Stimulated activated CD4-positive, alpha-beta T cell treated with anti-CD3 and anti-CD28 coated beads, TNF-alpha, amount 100 ng/mL, for 48 hours (primary cell): ENCODE measurements at regions not wholly inside any gene's neighbourhood (a gene's known extent, or its start where the extent isn't known, plus 50 kb on each side); places are given as distances from the start of the nearest gene placed in this dataset.
A peak's percentile ranks its signal among the peaks of the same experiment; 100 is the strongest.
"Not testable (repeated sequence)": the region's sequence is repeated elsewhere in the genome, so short reads cannot be mapped to it uniquely, and the experiment has no call there.

ENCODE experiments used
- DNase-seq, 3 donors: peaks; one replicate each; pipeline ENCODE4 v3.0.0-alpha.2; 2020; ENCODE audit warnings: low read depth in 3 of 3

DNA sequence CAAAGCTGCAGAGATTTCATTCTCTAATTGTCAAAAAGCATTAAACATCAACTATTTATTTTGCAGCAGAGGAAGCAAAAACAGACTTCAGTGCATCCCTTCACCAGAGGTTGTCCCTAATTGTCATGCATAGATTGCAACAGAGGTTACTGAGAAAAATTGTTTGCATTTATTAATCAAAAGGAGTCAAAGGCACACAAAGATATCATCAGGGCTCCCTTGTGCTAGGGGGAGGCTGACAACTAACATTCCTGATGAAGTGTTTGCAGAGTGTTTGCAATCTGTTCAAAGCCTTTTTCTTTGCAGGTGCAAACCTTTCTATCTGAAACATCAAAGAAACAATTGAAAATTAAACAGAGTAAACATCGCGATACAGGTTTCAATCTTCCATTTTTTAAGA lies 227.5 kb downstream of the TEX36 start:
- DNase-seq, result no peak

DNA sequence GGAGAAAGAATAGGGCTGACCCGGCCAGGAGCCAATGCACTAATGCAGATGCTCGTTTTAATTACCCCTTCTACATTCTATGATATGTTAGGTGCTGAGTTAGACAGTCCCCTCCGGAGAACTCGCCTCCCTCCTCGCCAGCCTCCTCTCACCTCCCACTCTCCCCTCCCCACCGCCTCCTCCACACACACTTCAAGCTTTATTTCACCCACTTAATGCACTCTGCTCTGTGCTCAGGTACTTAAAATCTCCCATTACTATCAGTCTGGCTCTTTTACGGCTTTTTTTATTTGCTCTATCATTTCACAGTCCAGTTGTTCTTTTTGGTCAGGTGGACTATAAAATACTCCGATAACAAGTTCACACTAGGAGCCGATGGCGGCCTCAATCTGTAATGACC lies 231.6 kb downstream of the TEX36 start:
- no peak for DNase-seq

DNA sequence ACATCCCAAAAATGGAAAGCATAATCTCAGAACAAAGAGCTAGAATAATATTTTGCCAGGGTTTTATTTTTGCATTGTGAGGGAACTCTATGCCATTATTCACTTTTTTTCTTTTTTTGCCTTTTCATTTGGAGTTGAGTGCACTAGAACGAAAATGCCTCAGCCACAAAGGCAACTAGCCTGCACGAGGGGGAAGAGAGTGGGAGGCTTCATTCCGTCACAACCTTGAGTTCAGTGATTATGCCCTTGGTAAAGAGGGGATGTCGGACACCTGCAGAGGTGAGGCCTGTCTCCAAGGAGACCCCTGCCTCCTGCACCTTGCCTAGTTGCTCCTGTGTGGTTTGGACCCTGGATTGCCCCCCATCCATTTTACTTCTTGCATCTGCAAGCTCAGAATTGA lies 232.7 kb downstream of the TEX36 start:
- DNase-seq, result no peak

DNA sequence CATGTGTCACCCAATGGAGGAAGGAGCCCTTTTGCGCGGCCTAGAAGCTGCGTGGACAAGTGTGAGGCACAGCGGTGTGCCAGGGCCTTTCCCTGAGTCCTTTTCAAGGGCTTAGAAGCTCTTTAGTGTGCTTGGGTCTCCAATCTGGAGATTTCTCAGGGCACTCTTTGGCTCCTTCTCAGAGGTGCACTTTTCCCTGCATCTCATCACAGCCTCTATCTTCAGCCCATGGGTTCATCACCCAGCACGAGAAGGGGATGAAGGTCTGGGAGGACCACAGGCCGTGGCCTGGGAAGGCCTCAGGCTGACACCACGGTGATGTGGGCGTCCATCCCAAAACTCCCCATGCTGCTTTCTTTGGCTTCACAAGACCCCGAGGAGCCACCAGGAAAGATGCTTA lies 233.4 kb downstream of the TEX36 start:
- no peak for DNase-seq

DNA sequence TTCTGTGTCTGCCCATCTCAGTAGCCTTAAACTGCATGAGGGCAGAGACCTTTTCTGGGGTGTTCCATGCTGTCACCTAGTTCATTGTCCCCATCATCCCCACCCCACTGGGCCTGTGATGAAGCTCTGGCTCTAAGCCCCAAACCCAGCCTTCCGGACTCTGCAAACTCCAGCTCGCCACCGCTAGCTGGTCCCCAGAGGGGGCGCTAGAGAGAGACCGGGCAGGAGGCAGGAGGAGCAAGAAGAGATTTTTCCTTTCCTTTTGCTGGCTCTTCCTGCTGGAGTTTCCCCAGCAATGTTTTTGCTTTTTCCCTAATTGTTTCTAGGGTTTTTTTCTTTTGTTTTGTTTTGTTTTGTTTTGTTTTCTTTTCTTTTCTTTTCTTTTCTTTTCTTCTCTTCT lies 234.4 kb downstream of the TEX36 start:
- peak in 1 of 3 donors; percentile 1 for DNase-seq

DNA sequence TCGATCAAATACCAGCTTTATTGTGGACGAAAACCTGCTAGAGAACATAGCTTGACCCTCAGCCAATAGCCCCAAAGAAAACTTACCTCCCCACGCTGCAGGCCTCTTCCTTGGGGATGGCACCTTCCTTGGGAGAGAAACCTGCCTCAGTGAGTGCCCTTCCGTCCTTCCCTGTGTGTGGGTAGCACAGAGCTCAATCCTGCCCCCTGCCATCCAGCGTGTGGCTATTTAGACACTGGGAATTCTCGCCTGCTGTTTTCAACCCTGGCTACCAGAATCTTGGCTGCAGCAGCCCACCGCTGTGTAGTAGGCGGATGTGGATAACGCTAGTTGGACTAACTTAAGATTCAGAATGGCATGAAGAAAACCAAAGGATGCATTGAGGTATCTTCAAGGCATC lies 238.2 kb downstream of the TEX36 start:
- DNase-seq, result no peak

DNA sequence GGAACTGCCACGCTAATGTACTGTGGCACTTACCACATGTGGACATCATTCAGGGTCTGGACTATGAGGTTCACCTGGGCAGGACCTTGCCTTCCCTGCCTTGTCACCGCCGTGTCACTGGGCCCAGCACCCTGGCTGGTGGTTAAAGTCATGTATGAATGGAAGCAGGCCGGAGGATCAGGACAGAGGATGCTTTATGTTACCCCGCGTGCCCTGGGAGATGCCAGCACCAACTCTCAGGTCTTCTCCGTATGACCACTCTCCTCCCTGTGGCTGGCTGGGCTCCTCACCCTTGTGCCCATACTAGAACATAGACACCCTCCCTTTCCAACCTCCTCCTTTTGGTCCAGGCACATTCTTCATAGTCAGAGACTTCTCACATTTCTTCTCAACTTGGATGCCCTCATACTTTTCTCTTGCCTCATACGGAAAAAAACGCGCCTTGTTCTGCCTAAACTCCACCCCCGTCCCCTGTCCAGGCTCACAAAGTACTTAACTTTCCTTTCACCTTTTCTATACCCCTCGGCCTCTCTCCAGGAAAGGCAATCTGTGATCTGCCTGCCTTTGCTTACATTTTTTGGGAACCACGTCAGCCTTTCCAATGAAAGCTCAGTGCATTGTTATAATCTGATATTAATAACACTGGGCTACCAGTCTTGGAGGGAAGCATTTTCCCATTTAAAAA lies 240.0 kb downstream of the TEX36 start:
- no peak for DNase-seq

DNA sequence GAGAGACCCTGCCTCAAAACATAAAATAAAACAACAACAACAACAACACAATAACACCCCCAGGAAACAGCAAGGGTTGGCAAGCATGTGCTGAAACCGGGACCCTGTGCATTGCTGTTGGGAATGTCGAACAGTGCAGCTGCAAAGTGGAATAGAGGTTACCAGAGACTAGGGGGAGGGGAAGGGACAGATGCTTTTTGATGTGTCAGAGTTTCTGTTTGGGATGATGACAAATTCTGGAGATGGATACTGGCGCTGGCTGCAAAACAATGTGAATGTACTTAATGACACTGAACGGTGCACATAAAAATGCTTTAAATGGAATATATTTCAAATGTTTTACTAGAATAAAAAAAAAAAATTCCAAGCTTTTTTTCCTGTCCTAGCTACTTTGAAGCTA lies 241.8 kb downstream of the TEX36 start:
- no peak for DNase-seq

DNA sequence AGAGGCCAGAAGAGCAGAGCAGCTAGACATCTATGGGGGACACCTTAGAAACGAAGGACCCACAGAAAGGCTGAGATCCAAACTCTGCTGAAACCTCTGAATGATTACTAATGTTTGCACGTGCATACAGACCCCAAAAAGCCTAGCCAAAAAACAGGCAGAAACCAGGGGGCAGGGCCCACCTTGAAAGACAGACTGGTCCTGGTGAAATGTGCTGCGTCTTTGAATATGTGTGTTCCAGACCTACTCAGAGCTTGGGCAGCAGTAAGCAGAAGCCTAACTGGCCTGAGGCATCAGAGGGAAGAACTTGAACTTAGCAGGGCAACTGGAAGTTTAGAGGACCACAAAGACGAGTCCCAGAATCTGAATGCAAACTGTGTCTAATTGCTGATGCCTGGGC lies 251.8 kb downstream of the TEX36 start:
- no peak for DNase-seq

DNA sequence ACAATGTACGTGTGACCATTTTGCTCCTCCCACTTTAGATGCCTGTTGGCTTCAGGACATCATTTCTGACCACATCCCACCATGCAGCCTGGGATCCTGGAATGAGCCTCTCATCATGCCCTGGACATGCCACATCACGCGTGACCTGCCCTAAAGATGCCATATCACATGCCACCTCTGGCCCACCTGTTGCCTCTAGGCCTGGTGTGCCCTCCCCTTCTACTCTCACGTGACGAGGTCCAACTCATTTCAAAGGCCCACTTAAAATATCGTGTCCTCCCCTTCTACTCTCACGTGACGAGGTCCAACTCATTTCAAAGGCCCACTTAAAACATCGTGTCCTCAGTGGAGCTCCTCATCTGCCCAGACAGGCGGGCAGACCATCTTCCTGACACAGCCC lies 254.9 kb downstream of the TEX36 start:
- no peak for DNase-seq

DNA sequence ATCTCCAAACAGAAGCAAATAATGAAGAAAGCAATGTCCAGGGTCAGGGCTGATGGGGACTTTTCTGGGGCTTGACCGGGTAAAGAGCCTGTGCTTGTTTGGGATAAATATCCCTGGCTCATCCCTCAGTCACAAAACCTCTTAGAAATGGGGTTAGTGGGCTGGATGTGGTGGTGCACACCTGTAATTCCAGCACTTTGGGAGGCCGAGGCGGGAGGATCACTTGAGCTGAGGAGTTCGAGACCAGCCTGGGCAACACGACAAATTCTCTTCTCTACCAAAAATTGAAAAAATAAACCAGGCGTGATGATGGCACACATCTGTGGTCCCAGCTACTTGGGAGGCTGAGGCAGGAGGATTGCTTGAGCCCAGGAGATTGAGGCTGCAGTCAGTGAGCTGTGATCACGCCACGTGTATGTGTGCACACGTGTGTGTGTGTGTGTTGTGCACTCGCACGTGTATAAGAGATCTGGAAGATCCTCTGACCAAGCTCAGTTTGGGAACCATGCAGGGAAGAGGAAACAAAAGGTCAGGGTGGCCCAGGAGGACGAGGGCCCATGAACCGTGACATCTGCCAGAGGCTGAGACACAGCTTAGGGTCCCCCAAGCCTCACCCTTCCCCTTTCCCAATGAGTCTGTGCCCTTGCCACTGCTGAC lies 258.6 kb downstream of the TEX36 start:
- no peak for DNase-seq

DNA sequence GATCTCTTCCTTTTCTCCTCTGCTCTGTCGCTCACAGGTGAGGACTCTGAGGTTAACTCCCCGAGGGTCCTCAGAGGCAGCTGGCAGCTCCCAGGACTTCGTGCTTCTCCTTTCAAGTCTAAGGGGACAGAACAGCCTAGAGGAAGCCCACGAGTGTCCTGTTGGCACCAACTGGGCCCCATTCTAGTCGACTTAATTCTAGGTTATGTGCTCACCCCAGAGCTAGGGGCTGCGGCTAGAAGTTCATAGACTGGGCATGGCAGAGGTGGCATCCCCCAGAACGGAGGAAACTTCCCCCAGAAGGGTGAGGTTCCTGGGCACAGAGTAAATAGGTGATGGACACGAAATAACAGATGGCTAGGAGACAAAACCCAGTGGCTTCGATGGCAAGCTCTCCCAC lies 259.4 kb downstream of the TEX36 start:
- no peak for DNase-seq

DNA sequence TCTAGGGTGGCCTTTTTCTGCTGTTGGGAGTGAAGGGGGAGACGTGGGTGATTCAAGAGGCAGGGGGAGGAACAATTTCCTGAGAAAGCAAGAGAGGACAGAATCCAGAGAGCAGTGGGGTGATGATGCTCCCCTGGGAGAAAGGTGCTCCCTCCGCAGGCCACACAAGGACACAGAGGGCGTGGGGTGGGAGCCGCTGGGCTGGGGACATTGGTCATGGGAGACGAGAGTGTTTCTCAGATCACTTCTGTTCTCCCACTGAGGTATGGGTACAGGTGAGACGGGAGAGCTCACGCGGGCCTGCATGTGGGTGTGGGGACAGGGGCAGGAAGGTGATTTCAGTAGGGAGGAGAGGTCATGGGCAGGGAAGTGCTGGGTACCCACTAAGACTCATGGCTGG lies 259.5 kb upstream of the CTBP2 start:
- no peak for DNase-seq

DNA sequence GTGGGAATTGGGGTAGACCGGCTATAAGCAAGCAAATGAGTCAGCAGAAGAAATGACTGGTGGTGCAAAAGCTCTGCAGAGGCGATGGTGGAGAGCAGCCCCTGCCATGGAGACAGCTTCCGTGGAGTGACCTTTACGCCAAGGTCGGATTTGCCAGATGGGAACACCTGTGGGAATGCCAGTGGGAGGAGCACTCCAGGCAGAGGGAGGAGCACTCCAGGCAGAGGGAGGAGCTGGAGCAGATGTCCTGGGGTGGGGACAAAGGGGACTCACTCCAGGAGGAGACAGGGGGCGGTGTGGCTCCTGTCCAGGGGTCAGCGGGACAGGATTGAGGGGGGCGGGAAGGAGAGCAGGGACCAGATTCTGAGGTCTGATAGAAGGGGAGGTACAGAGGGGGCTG lies 258.8 kb upstream of the CTBP2 start:
- DNase-seq, result no peak

DNA sequence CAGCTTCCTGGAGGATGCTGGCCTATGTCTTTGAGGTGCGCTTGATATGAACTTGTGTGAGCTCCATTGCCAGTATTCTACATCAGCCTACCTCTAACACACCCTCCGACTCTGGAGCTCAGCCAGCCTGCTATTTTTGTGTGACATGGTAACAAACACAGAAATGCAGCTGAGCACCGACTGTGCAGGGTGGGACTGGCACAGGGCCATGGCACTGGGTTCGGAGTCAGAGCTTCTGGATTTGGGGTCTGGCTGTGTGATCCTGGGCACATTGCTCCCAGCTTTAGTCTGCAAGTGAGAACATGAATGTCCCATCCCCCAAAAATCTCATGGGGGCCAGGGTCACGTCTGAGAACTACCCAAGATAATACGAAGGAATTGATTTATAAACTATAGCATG lies 257.2 kb upstream of the CTBP2 start:
- DNase-seq, result no peak

DNA sequence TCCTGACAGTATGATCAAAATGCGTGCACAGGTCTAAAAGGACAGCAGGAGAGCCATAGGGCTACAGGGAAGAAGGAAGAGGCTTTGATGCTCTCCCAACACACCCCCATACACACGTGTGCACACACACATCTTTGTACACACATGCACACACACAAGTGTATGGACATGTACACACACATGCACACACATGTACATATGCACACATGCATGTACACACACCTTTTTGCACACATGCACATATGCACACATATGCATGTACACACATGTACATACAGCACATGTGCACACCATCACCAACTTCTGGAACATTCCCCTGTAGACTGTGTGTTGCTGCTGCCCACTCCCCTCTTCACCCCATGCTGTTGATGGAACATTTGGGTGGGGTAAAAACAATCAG lies 255.6 kb upstream of the CTBP2 start:
- no peak for DNase-seq

DNA sequence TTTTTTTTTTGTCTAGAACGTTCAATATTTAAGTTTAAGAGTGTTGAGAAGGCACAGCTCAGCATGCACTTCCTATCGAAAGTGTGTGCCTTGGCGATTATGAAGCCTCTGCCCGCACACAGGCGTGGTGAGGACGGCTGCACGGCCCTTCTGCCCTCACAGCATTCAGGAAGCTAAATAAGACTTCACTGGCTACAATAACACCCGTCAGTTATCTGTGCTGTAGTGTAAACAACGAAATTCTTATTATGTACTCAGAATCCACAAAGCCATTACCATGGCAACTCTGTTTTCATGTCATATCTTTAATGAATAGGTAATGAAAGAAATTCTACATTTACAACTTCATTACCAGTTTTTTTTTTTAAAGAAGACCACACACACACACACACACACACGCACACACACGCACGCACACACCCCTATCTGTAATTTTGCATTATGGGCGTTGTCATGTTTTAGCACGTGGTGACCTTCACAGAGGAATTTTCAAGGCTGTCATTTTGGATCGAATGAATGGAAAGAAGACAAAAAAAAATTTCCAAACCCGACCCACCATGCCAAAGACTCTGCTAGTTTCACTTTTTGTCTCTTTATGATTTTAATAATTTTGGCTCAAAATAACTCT lies 254.8 kb upstream of the CTBP2 start:
- no peak for DNase-seq

DNA sequence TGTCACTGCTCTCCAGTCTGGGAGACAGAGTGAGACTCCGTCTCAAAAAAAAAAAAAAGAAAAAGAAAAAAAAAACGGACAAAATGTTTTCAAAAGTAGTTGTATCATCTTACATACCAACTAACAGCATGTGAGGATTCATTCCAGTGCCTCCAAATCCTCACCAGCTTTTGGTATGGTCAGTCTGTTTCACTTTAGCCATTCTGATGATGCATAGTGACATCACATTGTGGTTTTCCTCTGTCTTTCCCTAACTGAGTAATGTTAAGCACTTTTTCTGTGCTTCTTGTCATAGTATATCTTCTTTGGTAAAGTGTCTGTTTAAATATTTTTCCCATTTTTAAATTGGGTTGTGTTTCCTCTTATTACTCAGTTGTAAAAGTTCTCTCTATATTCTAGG lies 251.4 kb upstream of the CTBP2 start:
- DNase-seq, result no peak

DNA sequence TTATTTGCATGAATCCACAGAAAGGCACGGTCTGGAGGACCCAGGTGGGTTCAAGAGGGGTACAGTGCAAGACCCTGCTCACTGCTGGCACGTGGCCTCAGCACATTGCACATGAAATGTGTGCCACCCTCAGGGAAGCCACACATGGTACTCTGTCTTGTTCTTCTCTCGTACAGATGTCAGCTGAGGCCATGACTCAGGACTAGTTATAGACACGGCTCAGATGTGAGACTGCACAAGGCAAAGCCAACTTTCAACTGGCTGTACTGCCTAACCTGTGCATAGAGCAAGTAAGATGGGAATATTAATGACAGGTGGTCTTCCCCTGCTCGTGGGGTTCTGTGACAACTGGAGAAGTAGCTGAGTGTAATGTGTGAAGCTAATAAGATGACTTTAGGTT lies 249.4 kb upstream of the CTBP2 start:
- DNase-seq, result no peak

DNA sequence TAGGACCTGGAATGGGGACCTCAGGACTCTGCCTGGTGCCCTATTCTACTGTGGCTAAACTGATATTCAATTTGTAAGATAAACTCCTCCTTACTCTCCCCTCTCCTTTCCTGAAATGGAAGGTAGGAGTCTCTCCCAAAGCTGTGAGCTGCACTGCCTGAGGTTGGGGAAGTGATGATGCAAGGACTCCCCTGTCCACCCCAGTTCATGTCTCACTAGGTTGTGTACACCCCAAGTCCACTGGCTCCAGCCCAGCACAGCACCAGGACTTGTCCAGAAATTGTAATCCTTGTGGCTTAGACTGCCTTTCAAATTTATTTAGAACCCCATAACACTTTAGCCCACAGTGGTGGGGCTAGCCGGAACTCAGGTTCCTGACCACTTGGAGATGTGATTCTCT lies 247.2 kb upstream of the CTBP2 start:
- DNase-seq, result no peak

DNA sequence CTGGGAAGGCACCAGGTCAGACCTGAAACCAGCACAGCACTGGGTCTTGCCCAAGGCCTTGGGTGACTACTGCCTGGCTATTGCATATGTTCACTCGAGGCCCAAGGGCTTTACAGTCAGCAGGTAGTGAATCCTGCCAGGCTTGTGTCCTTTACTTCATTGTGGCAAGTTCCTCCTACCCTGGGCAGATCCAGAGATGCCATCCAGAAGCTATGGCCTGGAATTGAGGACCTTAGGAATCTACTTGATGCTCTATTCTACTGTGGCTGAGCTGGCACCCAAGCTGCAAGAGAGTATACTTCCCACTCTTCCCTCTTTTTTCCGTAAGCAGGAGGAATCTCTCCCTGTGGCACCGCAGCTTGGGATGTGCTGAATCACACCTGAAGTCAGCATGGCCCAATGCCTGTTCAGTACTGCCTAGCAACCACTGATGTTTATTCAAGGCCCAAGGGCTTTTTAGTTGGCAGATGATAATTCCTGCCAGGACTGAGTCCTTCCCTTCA lies 246.7 kb upstream of the CTBP2 start:
- no peak for DNase-seq

DNA sequence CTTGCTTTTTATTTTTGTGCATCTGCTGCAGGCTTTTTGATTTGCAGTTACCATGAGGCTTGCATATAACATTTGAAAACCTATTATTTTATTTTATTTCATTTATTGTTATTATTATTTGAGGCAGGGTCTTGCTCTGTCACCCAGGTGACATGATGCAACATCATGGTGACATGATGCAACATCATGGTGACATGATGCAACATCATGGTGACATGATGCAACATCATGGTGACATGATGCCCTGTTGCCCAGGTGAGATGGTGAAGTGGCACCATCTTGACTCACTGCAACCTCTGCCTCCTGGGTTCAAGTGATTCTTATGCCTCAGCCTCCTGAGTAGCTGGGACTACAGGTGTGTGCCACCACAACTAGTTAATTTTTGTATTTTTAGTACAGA lies 244.5 kb upstream of the CTBP2 start:
- DNase-seq, result not testable (repeated sequence)

DNA sequence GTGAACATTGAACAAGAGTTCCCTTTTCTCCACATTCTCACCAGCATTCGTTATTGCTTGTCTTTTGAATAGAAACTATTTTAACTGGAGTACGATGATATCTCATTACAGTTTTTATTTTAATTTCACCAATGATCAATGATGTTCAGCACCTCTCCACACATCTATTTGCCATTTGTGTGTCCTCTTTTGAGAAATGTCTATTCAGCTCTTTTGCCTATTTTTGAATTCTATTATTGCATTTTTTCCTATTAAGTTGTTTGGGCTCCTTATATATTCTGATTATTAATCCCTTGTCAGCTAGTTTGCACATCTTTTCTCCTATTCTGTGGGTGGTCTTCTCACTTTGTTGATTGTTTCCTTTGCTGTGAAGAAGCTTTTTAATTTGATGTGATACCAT lies 241.1 kb upstream of the CTBP2 start:
- no peak for DNase-seq
